Neural cell (in vitro differentiated cells): ENCODE measurements at regions not wholly inside any gene's neighbourhood (a gene's known extent, or its start where the extent isn't known, plus 50 kb on each side); places are given as distances from the start of the nearest gene placed in this dataset.
"Not testable (repeated sequence)": the region's sequence is repeated elsewhere in the genome, so short reads cannot be mapped to it uniquely, and the experiment has no call there.

Experiments used
- H2AFZ ChIP-seq: fragments of 200-600, 300-800 bp; sonication (generic), shearing (Covaris generic); 2 replicates; pipeline ENCODE4 v1.6.0; 2014; ENCODE audit warnings: low read depth, mild to moderate bottlenecking, antibody characterized with exemption, low read length, moderate library complexity
- H3F3A ChIP-seq: fragments of 200-600 bp; shearing (Covaris generic); 2 replicates; pipeline ENCODE4 v1.6.1; 2016; ENCODE audit warnings: mild to moderate bottlenecking, moderate library complexity, mixed read lengths, antibody characterized with exemption, low read length; ENCODE audit not compliant: insufficient read depth, poor library complexity, severe bottlenecking
- H3K27ac ChIP-seq: fragments of 200-600, 300-800 bp; sonication (generic), shearing (Covaris generic); 2 replicates; pipeline ENCODE4 v1.5.1; 2014; ENCODE audit warnings: mild to moderate bottlenecking, low read length, moderate library complexity
- H3K27me3 ChIP-seq: fragments of 300-800, 200-600 bp; sonication (generic), shearing (Covaris generic); 2 replicates; pipeline ENCODE4 v1.6.0; 2014; ENCODE audit warnings: mild to moderate bottlenecking, low read depth, low read length, moderate library complexity; ENCODE audit not compliant: insufficient read depth
- H3K36me3 ChIP-seq: fragments of 300-800, 200-600 bp; sonication (generic), shearing (Covaris generic); 2 replicates; pipeline ENCODE4 v1.5.1; 2014; ENCODE audit warnings: mild to moderate bottlenecking, antibody characterized with exemption, low read length, moderate library complexity; ENCODE audit not compliant: insufficient read depth
- H3K4me2 ChIP-seq: fragments of 300-800, 200-600 bp; sonication (generic), shearing (Covaris generic); 2 replicates; pipeline ENCODE4 v1.6.0; 2014; ENCODE audit warnings: mild to moderate bottlenecking, low read length
- H3K4me3 ChIP-seq: fragments of 300-800, 200-600 bp; sonication (generic), shearing (Covaris generic); 2 replicates; pipeline ENCODE4 v1.5.1; 2014; ENCODE audit warnings: mild to moderate bottlenecking, low read length, moderate library complexity
- H3K79me2 ChIP-seq: fragments of 200-600 bp; shearing (Covaris generic); replicated peaks from 2 replicates; pipeline ENCODE4 v1.6.0; 2014; ENCODE audit warnings: mild to moderate bottlenecking, low read length, moderate library complexity; ENCODE audit not compliant: insufficient read depth
- H3K9ac ChIP-seq: fragments of 300-800, 200-600 bp; sonication (generic), shearing (Covaris generic); 2 replicates; pipeline ENCODE4 v1.6.1; 2016; ENCODE audit warnings: mild to moderate bottlenecking, low read length, mixed read lengths
- H3K9me2 ChIP-seq: fragments of 200-600 bp; shearing (Covaris generic); 2 replicates; pipeline ENCODE4 v1.6.1; 2016; ENCODE audit warnings: mild to moderate bottlenecking, low read length, mixed read lengths; ENCODE audit not compliant: insufficient read depth
- H3K9me3 ChIP-seq: fragments of 200-600, 300-800 bp; sonication (generic), shearing (Covaris generic); 2 replicates; pipeline ENCODE4 v1.6.1; 2016; ENCODE audit warnings: mild to moderate bottlenecking, mixed run types, low read length, moderate library complexity, mixed read lengths
- H4K20me1 ChIP-seq: fragments of 200-600 bp; shearing (Covaris generic); 2 replicates; pipeline ENCODE4 v1.6.1; 2016; ENCODE audit warnings: mild to moderate bottlenecking, mixed run types; ENCODE audit not compliant: insufficient read depth
- EP300 ChIP-seq: fragments of 450-650 bp; conservative IDR thresholded peaks from 2 replicates; pipeline ENCODE4 v1.6.1; 2014; ENCODE audit warnings: antibody characterized with exemption, mild to moderate bottlenecking, moderate library complexity; ENCODE audit not compliant: poor library complexity, severe bottlenecking
- EZH2 ChIP-seq: fragments of 200-600, 300-800 bp; shearing (Covaris generic), sonication (generic); IDR thresholded peaks from 2 replicates; pipeline ENCODE4 v1.6.1; 2014; ENCODE audit warnings: antibody characterized with exemption, low read length, borderline replicate concordance, mild to moderate bottlenecking; ENCODE audit not compliant: insufficient read depth, poor library complexity, severe bottlenecking
- MXI1 ChIP-seq: fragments of 450-650 bp; conservative IDR thresholded peaks from 2 replicates; pipeline ENCODE4 v1.6.1; 2014; ENCODE audit warnings: antibody characterized with exemption, mild to moderate bottlenecking; ENCODE audit not compliant: poor library complexity, severe bottlenecking
- POLR2AphosphoS5 ChIP-seq: IDR thresholded peaks from 2 replicates; pipeline ENCODE4 v1.6.1; 2012
- RAD21 ChIP-seq: fragments of 450-650 bp; conservative IDR thresholded peaks from 2 replicates; pipeline ENCODE4 v1.6.1; 2014; ENCODE audit warnings: antibody characterized with exemption, mild to moderate bottlenecking, moderate library complexity
- REST ChIP-seq: IDR thresholded peaks from 2 replicates; pipeline ENCODE4 v1.6.1; 2012; ENCODE audit warnings: borderline replicate concordance
- SMC3 ChIP-seq: fragments of 450-650 bp; conservative IDR thresholded peaks from 2 replicates; pipeline ENCODE4 v1.6.1; 2014; ENCODE audit warnings: antibody characterized with exemption, mild to moderate bottlenecking, moderate library complexity; ENCODE audit not compliant: poor library complexity
- TAF1 ChIP-seq: IDR thresholded peaks from 2 replicates; pipeline ENCODE4 v1.6.1; 2012; ENCODE audit warnings: low read depth
- TF ChIP-seq, protein P1 (sequence below): fragments of 450-650 bp; IDR thresholded peaks from 2 replicates; pipeline ENCODE4 v1.5.1; 2014; ENCODE audit warnings: antibody characterized with exemption, mild to moderate bottlenecking, moderate library complexity; ENCODE audit not compliant: poor library complexity, severe bottlenecking

- H2AFZ ChIP-seq, H4K20me1 ChIP-seq, H3K79me2 ChIP-seq, H3K4me3 ChIP-seq, H3K9me3 ChIP-seq, H3K27me3 ChIP-seq, H3K4me2 ChIP-seq, H3K9me2 ChIP-seq, H3K27ac ChIP-seq, H3K9ac ChIP-seq, H3F3A ChIP-seq, H3K36me3 ChIP-seq: not testable (repeated sequence)
Measured at GRCh38 chr1:114036841-114037630, 57.8 kb downstream of the OLFML3 start.

GRCh38 chr1:114037631-114037890 lies 58.3 kb downstream of the OLFML3 start:
- Histone ChIP-seq H3K79me2 (no peaks in the 10 kb centered on the region), H3K4me3 (no peak overlapping the region), H2AFZ (no peak overlapping the region), H3K9ac (no peak overlapping the region), H3F3A (no peaks in the 10 kb centered on the region), H3K9me2 (no peaks in the 10 kb centered on the region), H3K4me2 (no peak overlapping the region), H4K20me1 (no peaks in the 10 kb centered on the region), H3K27me3 (no peaks in the 10 kb centered on the region), H3K27ac (no peak overlapping the region), H3K36me3 (no peaks in the 10 kb centered on the region), H3K9me3 (no peaks in the 10 kb centered on the region)
- TF ChIP-seq EP300 (no peak), SMC3 (no peak), RAD21 (no peak), REST (no peak), TAF1 (no peak), POLR2AphosphoS5 (no peak), EZH2 (no peak), MXI1 (no peak)
- TF ChIP-seq, protein P1, sequence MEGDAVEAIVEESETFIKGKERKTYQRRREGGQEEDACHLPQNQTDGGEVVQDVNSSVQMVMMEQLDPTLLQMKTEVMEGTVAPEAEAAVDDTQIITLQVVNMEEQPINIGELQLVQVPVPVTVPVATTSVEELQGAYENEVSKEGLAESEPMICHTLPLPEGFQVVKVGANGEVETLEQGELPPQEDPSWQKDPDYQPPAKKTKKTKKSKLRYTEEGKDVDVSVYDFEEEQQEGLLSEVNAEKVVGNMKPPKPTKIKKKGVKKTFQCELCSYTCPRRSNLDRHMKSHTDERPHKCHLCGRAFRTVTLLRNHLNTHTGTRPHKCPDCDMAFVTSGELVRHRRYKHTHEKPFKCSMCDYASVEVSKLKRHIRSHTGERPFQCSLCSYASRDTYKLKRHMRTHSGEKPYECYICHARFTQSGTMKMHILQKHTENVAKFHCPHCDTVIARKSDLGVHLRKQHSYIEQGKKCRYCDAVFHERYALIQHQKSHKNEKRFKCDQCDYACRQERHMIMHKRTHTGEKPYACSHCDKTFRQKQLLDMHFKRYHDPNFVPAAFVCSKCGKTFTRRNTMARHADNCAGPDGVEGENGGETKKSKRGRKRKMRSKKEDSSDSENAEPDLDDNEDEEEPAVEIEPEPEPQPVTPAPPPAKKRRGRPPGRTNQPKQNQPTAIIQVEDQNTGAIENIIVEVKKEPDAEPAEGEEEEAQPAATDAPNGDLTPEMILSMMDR, result no peak
